Left ventricle myocardium superior (tissue), 1 donor: ENCODE measurements at regions not wholly inside any gene's neighbourhood (a gene's known extent, or its start where the extent isn't known, plus 50 kb on each side); places are given as distances from the start of the nearest gene placed in this dataset.

Source experiments
- ATAC-seq: fragments of 200-7000 bp; cut with Tn5 transposase; one replicate; pipeline ENCODE4 v1.9.1; 2020; ENCODE audit warnings: mild to moderate bottlenecking, moderate library complexity
- DNase-seq: peaks from one replicate; pipeline ENCODE4 v3.0.0-alpha.2; 2020
- intact Hi-C: fragments of 100-400 bp; cut with micrococcal nuclease; formaldehyde crosslinking; loops from one replicate; pipeline ENCODE4 v1.11.0; 2022
- donor health status: DM: no; HTN: yes; CAD: no; lungs with severe emphysema.

- DNase-seq, result no peak
- no peak for ATAC-seq
- intact Hi-C loops, result no loop called here
Observed at GRCh38 chr13:103297083-103297482, 230.9 kb upstream of the SLC10A2 start.

GRCh38 chr13:103291798-103292572 lies 225.8 kb upstream of the SLC10A2 start:
- intact Hi-C loops, result no loop called here
- ATAC-seq (no peak), DNase-seq (no peak)

- ATAC-seq, result no peak
Observed at GRCh38 chr13:103291226-103291625, 225.0 kb upstream of the SLC10A2 start.

DNA sequence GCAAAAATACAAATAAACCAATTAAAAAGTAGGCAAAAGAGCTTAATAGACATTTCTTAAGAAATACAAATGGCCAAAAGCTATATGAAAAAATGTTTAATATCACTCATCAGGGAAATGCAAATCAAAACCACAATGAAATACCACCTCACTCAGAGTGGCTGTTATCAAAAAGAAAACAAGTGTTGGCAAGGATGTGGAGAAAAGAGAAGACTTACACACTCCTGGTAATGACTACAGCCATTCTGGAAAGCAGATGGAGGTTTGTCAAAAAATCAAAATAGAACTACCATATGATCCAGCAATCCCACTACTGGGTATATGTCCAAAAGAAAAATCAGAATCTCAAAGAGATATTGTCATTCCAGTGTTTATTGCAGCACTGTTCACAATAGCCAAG lies 223.5 kb upstream of the SLC10A2 start:
- no peak for ATAC-seq
- no peak for DNase-seq
- intact Hi-C loops, result no loop called here

More at GRCh38 chr13:103291226-103291625, 225.0 kb upstream of the SLC10A2 start:
- DNase-seq, result no peak
- intact Hi-C loops, result no loop called here

- no peak for DNase-seq
- intact Hi-C loops, result no loop called here
- ATAC-seq, result peak; percentile 78
Observed at GRCh38 chr13:103288114-103288513, 221.9 kb upstream of the SLC10A2 start.

DNA sequence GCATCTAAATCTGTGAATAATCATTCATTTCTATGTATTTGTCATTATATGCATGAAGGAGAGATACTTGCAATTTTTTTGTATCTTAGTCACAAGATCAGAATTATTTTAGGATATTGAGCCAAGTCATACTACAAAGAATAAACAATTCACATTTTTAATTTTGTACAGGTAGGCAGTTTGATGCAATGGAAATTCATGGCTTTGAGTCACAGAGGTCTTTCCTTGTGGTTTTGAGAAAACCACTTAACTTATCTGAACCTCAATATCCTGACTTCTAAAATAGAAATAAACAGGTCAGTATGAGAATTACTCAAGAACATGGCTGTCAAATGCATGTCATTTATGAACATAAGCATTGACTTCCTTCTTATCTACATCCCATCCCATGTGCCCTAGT lies 221.4 kb upstream of the SLC10A2 start:
- ATAC-seq (no peak), DNase-seq (no peak)
- intact Hi-C loops, result no loop called here

DNA sequence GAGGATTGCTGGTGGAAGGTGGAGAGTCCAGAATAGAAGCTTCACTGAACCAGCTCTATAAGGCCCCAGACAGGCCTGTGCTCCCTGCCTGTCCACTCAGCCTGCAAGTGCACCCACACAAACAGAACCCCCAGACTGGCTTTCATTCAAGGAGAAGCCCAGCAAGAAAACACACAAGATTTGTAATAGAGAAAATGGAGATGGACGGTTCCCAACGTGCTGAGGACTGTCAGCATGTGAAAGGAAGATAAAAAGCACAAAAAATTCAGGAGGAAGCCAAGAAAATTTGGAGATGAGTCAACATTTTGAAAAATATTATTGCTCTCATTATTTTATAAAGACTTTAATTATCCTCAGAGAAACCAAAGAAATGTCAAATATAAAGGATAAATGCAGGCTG lies 218.2 kb upstream of the SLC10A2 start:
- DNase-seq, result no peak

DNA sequence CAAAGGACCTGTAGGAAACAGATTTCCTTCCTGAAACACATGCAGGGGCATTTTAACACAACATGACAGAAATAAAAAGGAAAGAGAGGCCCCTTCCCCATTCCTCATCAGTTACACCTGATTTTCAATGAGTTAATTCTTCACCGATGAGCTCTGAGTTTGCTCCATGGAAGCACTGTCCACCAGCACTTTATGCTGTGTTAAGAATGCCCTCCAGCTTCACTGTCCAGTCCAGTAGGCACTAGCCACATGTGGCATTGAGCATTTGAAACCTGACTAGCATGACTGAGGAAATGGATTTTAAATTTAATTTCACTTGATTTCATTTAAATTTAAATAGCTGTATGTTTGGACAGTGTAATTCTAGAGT lies 217.2 kb upstream of the SLC10A2 start:
- DNase-seq (no peak), ATAC-seq (no peak)
- intact Hi-C loops, result no loop called here

More for the DNA sequence above, 218.2 kb upstream of the SLC10A2 start:
- no peak for ATAC-seq
- intact Hi-C loops, result no loop called here

- intact Hi-C loops, result no loop called here
- DNase-seq (no peak), ATAC-seq (peak; percentile 39)
Observed at GRCh38 chr13:103282571-103283450, 216.6 kb upstream of the SLC10A2 start.

DNA sequence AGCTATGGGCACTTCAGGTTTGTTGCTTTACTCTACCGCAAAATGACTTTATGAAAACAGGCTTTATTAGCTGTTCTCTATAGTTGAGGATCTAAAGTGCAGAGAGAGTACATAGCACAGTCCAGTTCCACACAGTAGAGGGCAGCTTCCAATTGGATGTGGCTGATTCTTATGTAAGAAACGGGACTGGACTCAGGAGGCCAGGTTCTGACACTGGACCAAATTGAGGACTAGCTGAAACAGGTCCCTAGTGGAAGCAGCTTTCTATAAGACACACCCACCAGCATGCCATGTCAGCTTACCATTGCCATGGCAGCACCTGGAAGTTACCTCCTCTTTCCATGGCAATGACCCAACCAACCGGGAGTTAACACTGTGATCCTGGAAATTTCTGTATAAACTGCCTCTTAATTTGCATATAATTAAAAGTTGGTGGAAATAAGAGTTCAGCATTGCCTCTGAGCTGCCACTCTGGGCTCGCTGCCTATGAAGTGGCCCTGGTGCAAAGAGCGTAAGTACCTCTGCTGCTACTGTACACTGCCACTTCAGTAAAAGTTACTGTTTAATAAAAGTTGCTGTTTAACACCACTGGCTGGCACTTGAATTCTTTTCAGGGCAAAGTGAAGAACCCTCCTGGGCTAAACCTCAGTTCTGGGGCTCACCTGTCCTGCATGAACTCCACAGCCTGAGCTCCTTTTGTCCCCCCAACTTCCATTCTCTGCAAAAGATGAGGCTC lies 211.9 kb upstream of the SLC10A2 start:
- intact Hi-C loops, result no loop called here
- DNase-seq (no peak), ATAC-seq (no peak)

- DNase-seq (no peak), ATAC-seq (no peak)
- intact Hi-C loops, result no loop called here
Observed at GRCh38 chr13:103276775-103277498, 210.7 kb upstream of the SLC10A2 start.

DNA sequence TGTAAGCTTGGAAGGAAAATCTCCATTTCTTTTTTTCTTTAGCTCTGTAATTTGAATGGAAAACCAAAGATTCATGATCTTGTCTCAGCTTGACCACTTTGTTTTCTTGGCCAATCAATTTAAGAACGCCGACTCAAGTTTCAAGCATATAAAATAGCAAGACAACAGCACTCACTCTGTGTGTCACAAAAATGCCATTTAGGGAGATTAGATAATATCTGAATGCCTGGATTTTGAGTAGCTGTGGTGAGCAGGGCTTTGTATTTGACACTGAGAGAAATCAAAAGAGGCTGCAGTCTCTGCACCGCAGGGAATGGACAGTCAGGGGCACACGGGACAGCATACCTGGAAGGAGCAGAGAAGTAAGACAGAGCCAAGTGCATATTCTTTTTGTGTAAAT lies 209.5 kb upstream of the SLC10A2 start:
- intact Hi-C loops, result no loop called here
- no peak for DNase-seq
- no peak for ATAC-seq

- DNase-seq (no peak), ATAC-seq (no peak)
- intact Hi-C loops, result no loop called here
Observed at GRCh38 chr13:103275081-103275480, 208.9 kb upstream of the SLC10A2 start.

DNA sequence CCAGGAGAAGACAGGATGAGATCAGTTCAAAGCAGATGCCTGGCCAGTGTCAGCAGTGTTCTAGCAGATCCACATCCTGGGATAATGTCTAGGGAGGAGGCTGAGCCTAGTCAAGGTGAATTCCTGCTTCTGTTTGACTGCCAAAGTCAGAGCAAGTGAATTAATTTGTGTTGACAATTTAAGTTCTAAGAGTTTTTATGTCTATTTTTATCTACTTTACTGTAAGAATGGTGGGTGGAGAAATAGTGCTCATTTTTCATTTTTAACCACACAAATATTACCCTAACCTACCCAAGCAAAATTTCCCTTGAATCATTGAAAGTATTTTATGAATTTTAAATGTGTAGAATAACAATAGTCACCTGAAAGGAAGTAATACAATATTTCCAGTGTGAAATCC lies 207.6 kb upstream of the SLC10A2 start:
- no peak for ATAC-seq
- intact Hi-C loops, result no loop called here
- DNase-seq, result no peak

GRCh38 chr13:103272770-103273169 lies 206.6 kb upstream of the SLC10A2 start:
- intact Hi-C loops, result no loop called here
- no peak for ATAC-seq
- DNase-seq, result no peak

DNA sequence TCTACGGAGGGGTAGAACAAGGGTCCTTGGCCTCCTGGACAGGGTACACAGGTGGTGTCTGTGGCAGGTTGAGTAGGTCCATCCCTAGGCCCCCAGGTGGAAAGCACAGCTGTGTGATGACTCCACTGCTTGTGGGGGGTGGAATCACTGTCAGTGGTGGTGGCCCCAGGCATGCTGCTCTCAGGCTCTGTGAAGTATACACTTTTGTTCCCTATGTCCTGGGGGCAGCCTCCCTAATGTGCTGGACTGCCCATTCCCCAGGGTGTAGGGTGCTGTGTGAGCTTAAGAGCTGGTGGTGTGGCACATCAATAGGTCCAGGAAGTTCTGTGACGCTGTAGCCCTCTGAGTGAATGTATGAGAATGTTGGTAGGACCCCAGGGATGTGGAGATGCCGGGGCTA lies 197.2 kb upstream of the SLC10A2 start:
- intact Hi-C loops, result no loop called here
- ATAC-seq (no peak), DNase-seq (no peak)

DNA sequence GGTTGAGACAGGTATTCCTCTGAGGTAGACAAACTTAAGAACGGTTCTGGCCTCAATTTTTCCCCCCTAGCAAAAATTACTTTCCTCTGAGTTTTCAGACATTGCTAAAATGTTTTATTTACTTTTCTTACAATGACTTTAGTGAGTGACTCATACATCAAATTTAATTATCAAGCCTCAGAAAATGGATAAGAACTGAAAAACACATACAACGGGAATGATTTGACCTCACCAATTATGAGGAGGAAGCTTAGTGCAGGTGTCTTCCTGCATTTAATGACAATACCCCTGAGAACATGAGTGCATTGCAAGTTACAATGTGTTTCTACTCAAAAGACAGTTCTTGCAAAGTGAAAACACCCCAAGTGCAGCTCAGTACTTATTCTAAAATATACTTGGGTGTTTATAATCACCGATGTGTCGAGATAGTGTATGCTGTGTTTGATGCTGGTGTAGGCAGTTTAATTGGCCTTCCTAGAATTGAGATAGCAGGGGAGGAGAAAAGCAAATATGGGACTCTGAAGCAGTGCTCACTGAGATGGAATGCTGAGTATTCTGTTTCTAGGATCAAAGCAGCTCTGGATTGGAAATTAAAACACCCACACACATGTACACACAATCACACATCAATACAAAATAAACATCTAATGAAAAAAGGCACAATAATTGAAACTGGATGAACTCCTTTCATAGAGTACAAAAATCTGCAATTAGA lies 189.5 kb upstream of the SLC10A2 start:
- ATAC-seq (no peak), DNase-seq (no peak)
- intact Hi-C loops, result no loop called here

DNA sequence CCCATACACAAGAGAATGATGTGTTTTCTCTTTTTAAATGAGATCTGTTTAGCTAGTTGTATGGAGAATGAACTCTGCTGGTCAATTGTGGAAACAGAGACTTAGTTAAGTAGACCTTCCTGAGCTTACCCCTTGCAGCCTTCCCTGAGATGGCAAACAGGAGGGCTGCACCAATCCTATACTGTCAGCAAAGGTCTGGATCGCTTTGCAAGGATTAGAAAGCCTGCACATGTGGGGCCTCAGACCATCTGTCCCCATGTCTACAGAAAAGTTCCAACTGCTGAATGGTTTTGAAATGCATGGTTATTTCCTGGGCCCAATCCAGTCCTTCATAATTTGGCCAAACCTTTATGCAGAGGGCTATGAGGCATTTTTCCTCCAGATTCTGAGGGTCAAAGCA lies 183.9 kb upstream of the SLC10A2 start:
- intact Hi-C loops, result no loop called here
- ATAC-seq, result no peak
- no peak for DNase-seq
